ENCODE measurements at regions not wholly inside any gene's neighbourhood (a gene's known extent, or its start where the extent isn't known, plus 50 kb on each side); places are given as distances from the start of the nearest gene placed in this dataset.

DNA sequence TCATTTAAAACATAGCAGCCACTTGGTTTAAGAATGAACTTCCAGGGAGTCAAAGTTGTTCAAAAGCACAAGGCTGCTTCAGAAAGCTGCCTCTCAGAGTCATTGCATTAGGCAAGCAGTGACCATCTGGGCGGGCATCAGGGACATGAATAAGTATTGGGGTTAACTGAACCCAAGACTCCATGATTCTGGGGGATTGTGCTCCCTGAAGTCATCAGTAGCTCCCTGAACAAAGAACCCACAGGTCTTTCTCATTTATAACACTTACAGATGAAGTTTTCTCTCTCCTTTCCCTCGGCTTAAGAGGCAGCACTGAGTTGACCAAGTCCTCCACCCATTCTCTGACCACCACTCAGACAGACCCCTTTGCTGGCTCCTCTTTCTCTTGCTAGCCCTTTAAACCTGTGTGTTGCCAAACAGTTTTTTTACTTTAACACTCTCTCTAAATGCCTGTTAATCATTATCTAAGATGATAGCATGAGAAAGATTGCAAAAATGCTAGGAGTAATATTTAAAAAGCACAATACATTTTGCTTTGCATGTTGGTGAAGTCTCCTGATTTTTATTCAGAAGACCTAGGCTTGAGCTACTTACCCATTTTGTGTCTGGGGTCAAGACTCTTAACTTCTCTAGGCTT, 77.0 kb upstream of the ARHGAP29 start:
- Histone ChIP-seq H3K36me3 (ENCODE audit: control insufficient read depth, insufficient read depth, low read length) (no peaks in the 10 kb centered on the region), H3K4me3 (replicated peaks; ENCODE audit: low read depth, low read length) (no peak overlapping the region), H3K27me3 (replicated peaks; ENCODE audit: control insufficient read depth, insufficient read depth, low read length) (no peaks in the 10 kb centered on the region)
- TF ChIP-seq, protein P1, sequence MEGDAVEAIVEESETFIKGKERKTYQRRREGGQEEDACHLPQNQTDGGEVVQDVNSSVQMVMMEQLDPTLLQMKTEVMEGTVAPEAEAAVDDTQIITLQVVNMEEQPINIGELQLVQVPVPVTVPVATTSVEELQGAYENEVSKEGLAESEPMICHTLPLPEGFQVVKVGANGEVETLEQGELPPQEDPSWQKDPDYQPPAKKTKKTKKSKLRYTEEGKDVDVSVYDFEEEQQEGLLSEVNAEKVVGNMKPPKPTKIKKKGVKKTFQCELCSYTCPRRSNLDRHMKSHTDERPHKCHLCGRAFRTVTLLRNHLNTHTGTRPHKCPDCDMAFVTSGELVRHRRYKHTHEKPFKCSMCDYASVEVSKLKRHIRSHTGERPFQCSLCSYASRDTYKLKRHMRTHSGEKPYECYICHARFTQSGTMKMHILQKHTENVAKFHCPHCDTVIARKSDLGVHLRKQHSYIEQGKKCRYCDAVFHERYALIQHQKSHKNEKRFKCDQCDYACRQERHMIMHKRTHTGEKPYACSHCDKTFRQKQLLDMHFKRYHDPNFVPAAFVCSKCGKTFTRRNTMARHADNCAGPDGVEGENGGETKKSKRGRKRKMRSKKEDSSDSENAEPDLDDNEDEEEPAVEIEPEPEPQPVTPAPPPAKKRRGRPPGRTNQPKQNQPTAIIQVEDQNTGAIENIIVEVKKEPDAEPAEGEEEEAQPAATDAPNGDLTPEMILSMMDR (IDR thresholded peaks at IDR 0.05; ENCODE audit: insufficient read depth, low read length, poor library complexity, severe bottlenecking) = no peak
- DNase-seq (ENCODE audit: extremely low read depth, insufficient read length) = no peak

GRCh38 chr1:94310570-94311270, 73.3 kb upstream of the ARHGAP29 start:
- H3K4me3 ChIP-seq (replicated peaks; ENCODE audit: low read depth, low read length) = no peak overlapping the region

DNA sequence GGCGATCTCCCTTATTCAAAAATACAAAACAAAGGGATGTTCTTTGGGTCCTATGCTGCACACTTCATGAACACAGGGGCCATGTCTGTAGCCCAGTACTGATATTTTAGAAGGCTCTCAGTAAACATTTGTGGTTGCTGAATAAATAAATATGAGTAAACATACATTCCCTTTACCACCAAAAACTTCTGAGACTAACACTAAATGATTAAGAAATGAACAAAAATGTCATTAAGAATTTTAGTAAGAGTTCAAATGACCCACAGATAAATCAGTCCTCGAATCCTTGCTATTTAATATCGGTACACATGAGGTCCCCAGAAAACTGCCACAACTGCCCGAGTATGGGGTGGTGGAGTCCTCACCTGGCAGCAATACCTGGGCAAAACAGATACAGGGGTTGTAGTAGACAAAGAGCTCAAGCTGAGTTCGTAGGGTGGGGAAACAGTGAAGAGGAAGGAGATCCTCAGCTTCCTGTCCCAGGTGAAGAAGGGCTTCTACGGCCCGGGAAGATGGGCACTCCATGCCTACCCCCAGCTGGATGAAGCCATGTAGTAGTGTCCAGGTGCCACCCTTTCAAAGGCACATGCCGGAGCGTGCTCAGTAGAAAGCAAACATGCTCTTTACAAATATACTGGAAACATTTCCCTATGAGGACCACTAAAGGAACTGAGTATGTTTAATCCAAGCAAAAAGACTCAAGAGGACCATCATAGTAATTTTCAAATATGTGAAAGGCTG, 72.6 kb upstream of the ARHGAP29 start:
- TF ChIP-seq, protein P1 (IDR thresholded peaks at IDR 0.05; ENCODE audit: insufficient read depth, low read length, poor library complexity, severe bottlenecking) = no peak
- Histone ChIP-seq H3K4me3 (replicated peaks; ENCODE audit: low read depth, low read length) (no peak overlapping the region), H3K36me3 (ENCODE audit: control insufficient read depth, insufficient read depth, low read length) (no peaks in the 10 kb centered on the region), H3K27me3 (replicated peaks; ENCODE audit: control insufficient read depth, insufficient read depth, low read length) (no peaks in the 10 kb centered on the region; the same call in 1 of the 2 replicates)
- DNase-seq (ENCODE audit: extremely low read depth, insufficient read length) = no peak

More at GRCh38 chr1:94310570-94311270, 73.3 kb upstream of the ARHGAP29 start:
- Histone ChIP-seq H3K27me3 (replicated peaks; ENCODE audit: control insufficient read depth, insufficient read depth, low read length) (no peaks in the 10 kb centered on the region; the same call in 1 of the 2 replicates), H3K36me3 (ENCODE audit: control insufficient read depth, insufficient read depth, low read length) (no peaks in the 10 kb centered on the region)
- no peak for DNase-seq (ENCODE audit: extremely low read depth, insufficient read length)
- TF ChIP-seq, protein P1 (IDR thresholded peaks at IDR 0.05; ENCODE audit: insufficient read depth, low read length, poor library complexity, severe bottlenecking) = no peak

GRCh38 chr1:94309216-94309615, 71.8 kb upstream of the ARHGAP29 start:
- Histone ChIP-seq H3K4me3 (replicated peaks; ENCODE audit: low read depth, low read length) (no peak overlapping the region), H3K27me3 (replicated peaks; ENCODE audit: control insufficient read depth, insufficient read depth, low read length) (no peaks in the 10 kb centered on the region; the same call in 1 of the 2 replicates), H3K36me3 (ENCODE audit: control insufficient read depth, insufficient read depth, low read length) (no peaks in the 10 kb centered on the region)
- no peak for DNase-seq (ENCODE audit: extremely low read depth, insufficient read length)
- TF ChIP-seq, protein P1 (IDR thresholded peaks at IDR 0.05; ENCODE audit: insufficient read depth, low read length, poor library complexity, severe bottlenecking) = no peak

GRCh38 chr1:94306521-94306920, 69.1 kb upstream of the ARHGAP29 start:
- TF ChIP-seq, protein P1 (IDR thresholded peaks at IDR 0.05; ENCODE audit: insufficient read depth, low read length, poor library complexity, severe bottlenecking) = no peak

More at GRCh38 chr1:94306521-94306920, 69.1 kb upstream of the ARHGAP29 start:
- DNase-seq (ENCODE audit: extremely low read depth, insufficient read length) = no peak
- Histone ChIP-seq H3K36me3 (ENCODE audit: control insufficient read depth, insufficient read depth, low read length) (no peaks in the 10 kb centered on the region), H3K27me3 (replicated peaks; ENCODE audit: control insufficient read depth, insufficient read depth, low read length) (no peaks in the 10 kb centered on the region; the same call in 1 of the 2 replicates), H3K4me3 (replicated peaks; ENCODE audit: low read depth, low read length) (no peak overlapping the region)

Measured in GM06990 (cell line).